ENCODE measurements at regions not wholly inside any gene's neighbourhood (a gene's known extent, or its start where the extent isn't known, plus 50 kb on each side); places are given as distances from the start of the nearest gene placed in this dataset.

- no peaks in the 10 kb centered on the region for H3K9me2 ChIP-seq
- no peak overlapping the region for H3K27ac ChIP-seq (ENCODE audit: low read depth in 2 of 2, low read length in 1 of 2)
- H3K27me3 ChIP-seq (ENCODE audit: insufficient read depth) = peaks cover 36% of the 10 kb centered on the region
- 12% methylated on average over 2 of the region's 2 CpGs for whole genome bisulfite sequencing (ENCODE audit: low lambda C conversion rate)
- no peak overlapping the region for H3K4me3 ChIP-seq (ENCODE audit: low read depth in 2 of 2, low read length in 1 of 2)
- POLR2A ChIA-PET = no interaction called here
- CTCF ChIA-PET = interaction anchor here (1.0 kb wide), 1 partner anchor 36 kb away, joined by 3 read pairs; no protein-coding TSS in a partner anchor
- H3K79me2 ChIP-seq (ENCODE audit: insufficient read depth) = no peaks in the 10 kb centered on the region
- TF ChIP-seq, protein P1, sequence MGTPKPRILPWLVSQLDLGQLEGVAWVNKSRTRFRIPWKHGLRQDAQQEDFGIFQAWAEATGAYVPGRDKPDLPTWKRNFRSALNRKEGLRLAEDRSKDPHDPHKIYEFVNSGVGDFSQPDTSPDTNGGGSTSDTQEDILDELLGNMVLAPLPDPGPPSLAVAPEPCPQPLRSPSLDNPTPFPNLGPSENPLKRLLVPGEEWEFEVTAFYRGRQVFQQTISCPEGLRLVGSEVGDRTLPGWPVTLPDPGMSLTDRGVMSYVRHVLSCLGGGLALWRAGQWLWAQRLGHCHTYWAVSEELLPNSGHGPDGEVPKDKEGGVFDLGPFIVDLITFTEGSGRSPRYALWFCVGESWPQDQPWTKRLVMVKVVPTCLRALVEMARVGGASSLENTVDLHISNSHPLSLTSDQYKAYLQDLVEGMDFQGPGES (IDR thresholded peaks at IDR 0.05; ENCODE audit: low read depth, low read length) = no peak
- no peak for TF ChIP-seq ELF1 (IDR thresholded peaks at IDR 0.05)
- TF ChIP-seq, protein P2, sequence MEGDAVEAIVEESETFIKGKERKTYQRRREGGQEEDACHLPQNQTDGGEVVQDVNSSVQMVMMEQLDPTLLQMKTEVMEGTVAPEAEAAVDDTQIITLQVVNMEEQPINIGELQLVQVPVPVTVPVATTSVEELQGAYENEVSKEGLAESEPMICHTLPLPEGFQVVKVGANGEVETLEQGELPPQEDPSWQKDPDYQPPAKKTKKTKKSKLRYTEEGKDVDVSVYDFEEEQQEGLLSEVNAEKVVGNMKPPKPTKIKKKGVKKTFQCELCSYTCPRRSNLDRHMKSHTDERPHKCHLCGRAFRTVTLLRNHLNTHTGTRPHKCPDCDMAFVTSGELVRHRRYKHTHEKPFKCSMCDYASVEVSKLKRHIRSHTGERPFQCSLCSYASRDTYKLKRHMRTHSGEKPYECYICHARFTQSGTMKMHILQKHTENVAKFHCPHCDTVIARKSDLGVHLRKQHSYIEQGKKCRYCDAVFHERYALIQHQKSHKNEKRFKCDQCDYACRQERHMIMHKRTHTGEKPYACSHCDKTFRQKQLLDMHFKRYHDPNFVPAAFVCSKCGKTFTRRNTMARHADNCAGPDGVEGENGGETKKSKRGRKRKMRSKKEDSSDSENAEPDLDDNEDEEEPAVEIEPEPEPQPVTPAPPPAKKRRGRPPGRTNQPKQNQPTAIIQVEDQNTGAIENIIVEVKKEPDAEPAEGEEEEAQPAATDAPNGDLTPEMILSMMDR (IDR thresholded peaks at IDR 0.05) = no peak
- no peak for TF ChIP-seq FOSL2 (IDR thresholded peaks at IDR 0.05; ENCODE audit: borderline replicate concordance, low read depth)
- no peak for TF ChIP-seq TAF1 (IDR thresholded peaks at IDR 0.05; ENCODE audit: borderline replicate concordance, low read depth, low read length)
- TF ChIP-seq TEAD4 (IDR thresholded peaks at IDR 0.05; ENCODE audit: borderline replicate concordance, insufficient read depth) = no peak
- no peak for TF ChIP-seq YY1 (IDR thresholded peaks at IDR 0.05; ENCODE audit: low read depth)
- TF ChIP-seq PBX3 (IDR thresholded peaks at IDR 0.05) = no peak
- no peak for TF ChIP-seq MEF2A (IDR thresholded peaks at IDR 0.05; ENCODE audit: borderline replicate concordance, low read depth)
- TF ChIP-seq NRF1 (IDR thresholded peaks at IDR 0.05; ENCODE audit: low read depth, low read length) = no peak
- TF ChIP-seq JUND (IDR thresholded peaks at IDR 0.05) = no peak
- no peak overlapping the region for H3K9ac ChIP-seq
- H3K9me3 ChIP-seq = no peaks in the 10 kb centered on the region
- DNase-seq = no peak
- H4K20me1 ChIP-seq (ENCODE audit: insufficient read depth) = no peaks in the 10 kb centered on the region
- no peak overlapping the region for H3K4me2 ChIP-seq
- H3F3A ChIP-seq (replicated peaks; ENCODE audit: insufficient read depth) = peaks cover 3% of the 10 kb centered on the region
- H3K36me3 ChIP-seq (replicated peaks in 1 of 2; ENCODE audit: control insufficient read depth in 1 of 2, insufficient read depth in 2 of 2, low read length in 1 of 2) = no peaks in the 10 kb centered on the region
- H2AFZ ChIP-seq (ENCODE audit: low read depth) = no peak overlapping the region
- peaks cover 0 to 6% of the 10 kb centered on the region in 2 experiments; a peak in 1 of 4 replicates for H3K4me1 ChIP-seq (ENCODE audit: control insufficient read depth in 1 of 2, insufficient read depth in 2 of 2, low read depth in 1 of 2, low read length in 1 of 2)
These were observed 611.3 kb downstream of the VRK1 start for GRCh38 chr14:97408503-97408902.

DNA sequence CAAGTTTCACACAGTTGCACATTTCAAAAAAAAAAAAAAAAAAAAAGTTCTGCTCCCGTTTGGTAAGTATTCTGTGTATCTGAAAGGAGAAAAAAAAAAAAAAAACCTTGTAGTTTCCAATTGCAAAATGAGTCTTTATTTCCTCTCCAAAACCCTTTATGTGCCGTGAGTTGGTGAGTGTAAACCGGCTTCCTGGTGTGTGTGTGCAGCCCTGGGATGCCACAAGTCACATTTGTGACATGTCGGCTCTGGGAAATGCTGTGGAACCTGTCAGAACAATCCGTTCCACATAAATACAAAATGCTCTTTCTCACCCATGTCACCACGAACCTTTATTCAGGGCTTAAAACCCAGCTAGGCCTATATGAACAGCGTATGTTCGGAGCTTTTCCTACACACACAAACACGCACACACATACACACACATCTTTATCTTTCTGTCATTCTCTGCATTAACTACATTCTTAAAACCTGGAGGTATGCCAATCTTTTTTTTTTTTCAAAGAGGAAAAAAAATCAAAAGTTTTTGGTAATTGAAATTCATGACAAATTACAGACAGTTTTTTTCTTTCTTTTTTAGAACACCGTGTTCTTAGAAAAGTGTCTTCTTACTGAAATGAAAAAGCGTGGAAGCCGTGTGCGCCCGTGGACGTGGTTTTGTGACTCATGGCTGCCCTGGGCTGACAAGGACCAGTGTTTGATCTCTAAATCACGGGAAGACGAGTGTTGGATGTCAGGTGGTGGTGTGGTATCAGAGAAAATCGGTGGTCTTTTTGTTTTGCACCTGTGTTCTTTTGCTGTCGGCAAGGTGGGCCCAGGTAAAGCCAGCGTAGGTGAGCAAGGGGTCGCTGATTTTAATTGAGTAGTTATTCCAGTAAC lies 612.0 kb downstream of the VRK1 start:
- POLR2A ChIA-PET = no interaction called here
- no peak overlapping the region for H3K4me2 ChIP-seq
- no peak overlapping the region for H2AFZ ChIP-seq (ENCODE audit: low read depth)
- CTCF ChIA-PET = interaction anchor here (1.0 kb wide), 1 partner anchor 36 kb away, joined by 3 read pairs; no protein-coding TSS in a partner anchor
- no peak overlapping the region for H3K27ac ChIP-seq (ENCODE audit: low read depth in 2 of 2, low read length in 1 of 2)
- H3K4me3 ChIP-seq (ENCODE audit: low read depth in 2 of 2, low read length in 1 of 2) = no peak overlapping the region
- no peaks in the 10 kb centered on the region for H3K9me2 ChIP-seq
- H3K79me2 ChIP-seq (ENCODE audit: insufficient read depth) = no peaks in the 10 kb centered on the region
- H3K36me3 ChIP-seq (replicated peaks in 1 of 2; ENCODE audit: control insufficient read depth in 1 of 2, insufficient read depth in 2 of 2, low read length in 1 of 2) = no peaks in the 10 kb centered on the region
- H3F3A ChIP-seq (replicated peaks; ENCODE audit: insufficient read depth) = peaks cover 3% of the 10 kb centered on the region
- H3K9me3 ChIP-seq = no peaks in the 10 kb centered on the region
- no peaks in the 10 kb centered on the region for H4K20me1 ChIP-seq (ENCODE audit: insufficient read depth)
- H3K27me3 ChIP-seq (ENCODE audit: insufficient read depth) = peaks cover 42% of the 10 kb centered on the region
- WGBS (ENCODE audit: low lambda C conversion rate) = 13% methylated on average over 21 of the region's 21 CpGs
- H3K9ac ChIP-seq = no peak overlapping the region
- peaks cover 0 to 6% of the 10 kb centered on the region in 2 experiments; a peak in 1 of 4 replicates for H3K4me1 ChIP-seq (ENCODE audit: control insufficient read depth in 1 of 2, insufficient read depth in 2 of 2, low read depth in 1 of 2, low read length in 1 of 2)
- DNase-seq = no peak
- TF ChIP-seq SIN3A (IDR thresholded peaks at IDR 0.05; ENCODE audit: borderline replicate concordance, low read depth, low read length) = no peak
- no peak for TF ChIP-seq MAX (IDR thresholded peaks at IDR 0.05; ENCODE audit: low read depth)
- no peak for TF ChIP-seq PBX3 (IDR thresholded peaks at IDR 0.05)
- TF ChIP-seq FOSL2 (IDR thresholded peaks at IDR 0.05; ENCODE audit: borderline replicate concordance, low read depth) = no peak
- TF ChIP-seq, protein P1 (IDR thresholded peaks at IDR 0.05; ENCODE audit: low read depth, low read length) = no peak
- TF ChIP-seq ELF1 (IDR thresholded peaks at IDR 0.05) = no peak
- TF ChIP-seq RAD21 (IDR thresholded peaks at IDR 0.05; ENCODE audit: low read length) = no peak
- no peak for TF ChIP-seq NFIC (IDR thresholded peaks at IDR 0.05; ENCODE audit: borderline replicate concordance)
- TF ChIP-seq, protein P3, sequence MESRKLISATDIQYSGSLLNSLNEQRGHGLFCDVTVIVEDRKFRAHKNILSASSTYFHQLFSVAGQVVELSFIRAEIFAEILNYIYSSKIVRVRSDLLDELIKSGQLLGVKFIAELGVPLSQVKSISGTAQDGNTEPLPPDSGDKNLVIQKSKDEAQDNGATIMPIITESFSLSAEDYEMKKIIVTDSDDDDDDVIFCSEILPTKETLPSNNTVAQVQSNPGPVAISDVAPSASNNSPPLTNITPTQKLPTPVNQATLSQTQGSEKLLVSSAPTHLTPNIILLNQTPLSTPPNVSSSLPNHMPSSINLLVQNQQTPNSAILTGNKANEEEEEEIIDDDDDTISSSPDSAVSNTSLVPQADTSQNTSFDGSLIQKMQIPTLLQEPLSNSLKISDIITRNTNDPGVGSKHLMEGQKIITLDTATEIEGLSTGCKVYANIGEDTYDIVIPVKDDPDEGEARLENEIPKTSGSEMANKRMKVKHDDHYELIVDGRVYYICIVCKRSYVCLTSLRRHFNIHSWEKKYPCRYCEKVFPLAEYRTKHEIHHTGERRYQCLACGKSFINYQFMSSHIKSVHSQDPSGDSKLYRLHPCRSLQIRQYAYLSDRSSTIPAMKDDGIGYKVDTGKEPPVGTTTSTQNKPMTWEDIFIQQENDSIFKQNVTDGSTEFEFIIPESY (IDR thresholded peaks at IDR 0.05; ENCODE audit: borderline replicate concordance, low read depth) = no peak
- no peak for TF ChIP-seq NRF1 (IDR thresholded peaks at IDR 0.05; ENCODE audit: low read depth, low read length)

Data from SK-N-SH (cell line).